Fibroblast of peridontal ligament (primary cell): ENCODE measurements at regions not wholly inside any gene's neighbourhood (a gene's known extent, or its start where the extent isn't known, plus 50 kb on each side); places are given as distances from the start of the nearest gene placed in this dataset.
"Not testable (repeated sequence)": the region's sequence is repeated elsewhere in the genome, so short reads cannot be mapped to it uniquely, and the experiment has no call there.

Experiments
- DNase-seq: peaks from one replicate; pipeline ENCODE4 v3.0.0-alpha.2; 2010; ENCODE audit errors: extremely low read depth

GRCh38 chr2:7377916-7378569 lies 460.8 kb downstream of the RNF144A start:
- DNase-seq = no peak

DNA sequence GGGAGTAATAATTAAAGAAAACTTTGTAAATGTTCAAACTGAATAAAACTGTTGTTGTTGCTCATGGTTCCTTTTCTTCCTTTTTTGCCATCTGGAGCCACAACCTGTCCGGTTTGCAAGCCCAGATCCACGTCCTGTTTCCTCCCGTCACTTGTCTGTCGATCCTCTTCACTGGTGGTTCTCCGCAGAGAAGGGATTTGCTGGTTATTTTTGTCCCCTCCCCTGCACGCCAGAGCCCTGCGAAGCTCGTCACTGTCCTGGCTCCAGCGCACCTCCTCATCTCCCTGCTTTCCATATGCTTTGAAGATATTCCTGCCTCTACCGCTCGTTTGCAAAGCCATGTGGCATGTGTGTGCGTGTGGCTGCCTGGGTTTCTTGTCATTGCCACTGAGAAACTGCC lies 461.4 kb downstream of the RNF144A start:
- no peak for DNase-seq

- DNase-seq = no peak
Observed at GRCh38 chr2:7379799-7380198, 462.6 kb downstream of the RNF144A start.

GRCh38 chr2:7384773-7385349 lies 467.6 kb downstream of the RNF144A start:
- DNase-seq = no peak

DNA sequence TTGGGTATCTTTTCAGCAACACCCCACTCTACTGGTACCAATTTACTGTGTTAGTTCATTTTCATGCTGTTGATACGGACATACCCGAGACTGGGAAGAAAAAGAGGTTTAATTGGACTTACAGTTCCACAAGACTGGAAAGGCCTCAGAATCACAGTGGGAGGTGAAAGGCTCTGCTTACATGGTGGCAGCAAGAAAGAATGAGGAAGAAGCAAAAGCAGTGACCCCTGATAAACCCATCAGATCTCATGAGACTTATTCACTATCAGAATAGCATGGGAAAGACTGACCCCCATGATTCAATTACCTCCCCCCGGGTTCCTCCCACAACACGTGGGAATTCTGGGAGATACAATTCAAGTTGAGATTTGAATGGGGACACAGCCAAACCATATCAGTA lies 473.1 kb downstream of the RNF144A start:
- DNase-seq = not testable (repeated sequence)

DNA sequence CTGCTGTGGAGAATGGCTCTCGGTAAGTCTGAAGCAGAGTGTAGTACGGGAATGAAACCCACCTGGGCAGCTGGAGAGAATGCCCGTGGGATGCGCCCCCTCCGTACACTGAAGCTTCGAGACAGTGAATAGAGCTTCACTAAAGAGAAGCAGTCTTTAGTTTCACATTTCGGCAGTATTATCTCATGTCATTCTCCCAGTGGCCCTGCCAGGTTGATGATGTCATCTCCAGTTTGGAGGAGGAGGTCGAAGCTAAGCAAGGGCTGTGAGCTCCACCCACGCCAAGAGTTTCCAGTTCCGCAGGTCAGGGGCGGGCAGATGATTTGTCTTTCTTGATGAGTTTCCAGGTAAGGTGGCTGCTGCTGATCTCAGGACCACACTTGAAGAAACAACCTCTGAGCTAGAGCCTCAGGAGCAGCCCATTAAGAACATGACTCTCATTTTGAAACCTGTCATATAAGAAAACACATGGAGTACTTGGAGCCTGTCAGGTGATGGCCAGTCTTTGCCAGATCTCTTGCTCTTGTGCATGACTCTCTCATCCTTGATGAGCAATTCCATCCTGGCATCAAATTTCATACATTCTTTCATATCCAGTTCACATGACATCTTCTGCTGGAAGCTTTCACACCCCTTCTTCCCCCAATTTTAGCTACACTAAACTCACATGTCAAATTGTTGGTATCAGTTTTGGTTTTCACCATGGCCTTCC lies 475.0 kb downstream of the RNF144A start:
- DNase-seq = no peak

DNA sequence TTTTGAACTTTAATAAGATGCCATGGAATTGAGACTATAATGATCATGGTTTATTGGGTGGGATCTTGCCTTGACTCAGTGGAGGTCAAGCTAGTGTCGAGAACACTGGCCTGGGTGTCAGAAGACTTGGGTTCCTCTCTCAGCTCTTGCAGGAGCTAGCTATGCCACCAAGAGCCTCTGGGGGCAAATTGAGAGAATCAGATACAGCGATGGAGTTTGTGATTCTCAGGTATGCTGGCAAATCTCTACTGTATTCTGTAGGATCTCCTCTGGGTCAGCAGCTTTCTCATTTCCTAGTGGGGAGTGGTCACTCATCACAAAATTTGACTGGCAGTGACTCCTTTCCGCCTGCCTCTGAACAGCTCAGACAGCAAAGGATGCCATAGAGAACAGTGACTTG lies 477.0 kb downstream of the RNF144A start:
- no peak for DNase-seq

GRCh38 chr2:7400628-7401027 lies 483.4 kb downstream of the RNF144A start:
- no peak for DNase-seq

DNA sequence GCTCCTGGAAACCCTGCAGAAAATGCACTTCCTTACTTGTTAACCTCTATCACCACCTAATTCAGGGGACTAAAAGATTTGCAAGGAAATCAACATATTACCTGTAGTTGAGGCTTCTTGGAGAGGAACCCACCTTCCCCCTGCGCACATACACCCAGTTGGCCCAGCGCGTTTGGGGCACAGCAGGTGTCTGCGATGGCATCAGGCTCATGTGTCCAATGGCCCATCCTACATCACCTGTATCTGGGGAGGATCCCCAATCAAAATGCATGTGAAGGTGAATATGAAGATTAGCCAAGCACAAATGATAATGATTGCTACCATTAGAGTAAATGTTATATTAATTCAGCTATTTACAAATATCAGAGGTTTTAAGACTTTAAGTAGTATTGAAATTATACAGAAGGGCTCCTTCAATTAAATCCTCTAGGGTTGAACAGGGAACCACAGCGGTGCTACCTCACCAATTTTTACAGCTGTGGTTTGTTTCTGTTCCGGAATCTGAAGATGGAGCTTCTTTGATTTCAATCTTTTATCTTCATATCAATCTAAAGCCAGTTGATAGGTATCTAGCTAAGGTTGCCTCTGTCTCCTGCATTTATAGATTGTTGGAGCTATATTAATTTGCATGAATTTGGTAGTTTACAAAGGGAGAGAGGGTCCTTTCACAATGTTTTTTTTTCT lies 486.0 kb downstream of the RNF144A start:
- DNase-seq = no peak

- no peak for DNase-seq
Observed at GRCh38 chr2:7405861-7406715, 488.9 kb downstream of the RNF144A start.

DNA sequence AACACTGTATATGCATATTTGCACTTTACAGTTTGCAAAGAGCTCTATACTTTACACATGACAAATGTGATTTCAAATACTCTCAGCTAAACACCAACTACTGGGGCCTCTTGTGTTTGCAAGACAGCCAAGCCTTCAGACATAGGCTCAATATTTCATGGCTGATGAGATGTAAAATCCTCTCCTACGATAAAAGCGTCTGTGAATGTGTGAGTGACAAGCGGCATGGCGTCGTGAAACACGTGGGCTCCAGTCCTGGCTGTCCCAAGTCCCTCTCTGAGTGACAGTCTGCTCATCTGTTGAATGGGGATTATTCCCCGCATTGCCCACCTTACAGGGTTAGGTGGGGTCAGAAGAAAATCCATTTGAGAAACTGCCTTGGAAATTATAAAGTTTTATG lies 489.8 kb downstream of the RNF144A start:
- DNase-seq = no peak

- no peak for DNase-seq
Observed at GRCh38 chr2:7407906-7408680, 490.9 kb downstream of the RNF144A start.

- DNase-seq = no peak
Observed at GRCh38 chr2:7411691-7412090, 494.5 kb downstream of the RNF144A start.

GRCh38 chr2:7417845-7418742 lies 500.9 kb downstream of the RNF144A start:
- no peak for DNase-seq

DNA sequence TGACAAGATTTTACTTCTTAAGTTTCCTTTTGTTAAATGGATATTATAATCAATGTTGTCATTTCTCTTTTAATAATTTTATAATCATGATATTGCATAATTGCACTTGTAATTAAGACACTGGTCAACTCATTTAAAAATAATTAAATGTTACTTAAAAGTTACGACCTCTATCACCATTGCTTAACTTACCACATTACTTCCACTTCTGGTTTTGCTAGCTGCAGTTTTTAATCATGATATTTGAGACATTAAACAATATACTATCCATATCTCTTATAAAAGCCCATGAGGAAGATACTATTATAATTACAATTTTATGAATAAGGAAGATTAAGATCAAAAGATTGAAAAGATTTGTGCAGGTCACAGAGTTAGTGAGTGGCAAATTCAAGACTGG lies 502.0 kb downstream of the RNF144A start:
- DNase-seq = no peak

DNA sequence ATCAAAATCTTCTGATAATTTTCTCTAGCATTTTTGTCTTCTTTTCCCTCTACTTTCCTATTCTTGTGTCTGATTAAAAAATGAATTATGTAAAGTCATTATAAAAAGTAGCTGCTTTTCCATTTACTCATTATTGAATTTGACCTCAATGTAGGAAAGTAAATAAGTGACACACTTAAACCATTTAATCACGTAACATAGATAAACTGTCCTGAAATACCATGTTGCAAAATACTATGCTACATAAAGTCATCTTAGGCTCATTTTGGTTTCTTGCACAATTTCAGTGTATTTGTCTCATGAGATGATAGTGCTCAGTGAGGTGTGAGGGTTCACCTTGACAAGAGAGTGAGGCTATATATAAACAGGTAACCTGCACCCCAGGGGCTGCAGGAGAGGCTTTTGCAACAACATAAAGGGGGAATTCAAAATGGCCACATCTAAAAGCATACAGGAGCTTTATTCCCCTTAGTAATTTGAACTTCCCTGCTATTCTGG lies 502.7 kb downstream of the RNF144A start:
- no peak for DNase-seq

DNA sequence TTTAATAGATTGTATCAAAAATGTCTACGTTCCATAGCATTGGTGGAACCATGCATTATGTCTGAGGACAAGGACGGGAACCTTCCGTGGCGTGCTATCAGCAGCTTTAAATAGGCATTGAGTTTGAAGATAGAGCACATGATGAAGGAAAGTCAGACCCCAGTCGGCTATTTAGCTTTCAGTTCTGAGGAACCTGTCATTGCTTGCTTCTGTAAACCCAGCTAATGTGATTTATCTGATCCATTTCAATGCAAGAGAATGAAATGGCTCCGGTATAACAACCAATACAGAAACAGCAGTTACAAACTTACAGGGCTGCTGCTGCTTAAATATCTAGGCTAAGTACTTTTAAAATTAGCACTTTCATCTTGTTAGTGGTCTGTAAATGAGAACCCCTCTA lies 503.3 kb downstream of the RNF144A start:
- DNase-seq = no peak

DNA sequence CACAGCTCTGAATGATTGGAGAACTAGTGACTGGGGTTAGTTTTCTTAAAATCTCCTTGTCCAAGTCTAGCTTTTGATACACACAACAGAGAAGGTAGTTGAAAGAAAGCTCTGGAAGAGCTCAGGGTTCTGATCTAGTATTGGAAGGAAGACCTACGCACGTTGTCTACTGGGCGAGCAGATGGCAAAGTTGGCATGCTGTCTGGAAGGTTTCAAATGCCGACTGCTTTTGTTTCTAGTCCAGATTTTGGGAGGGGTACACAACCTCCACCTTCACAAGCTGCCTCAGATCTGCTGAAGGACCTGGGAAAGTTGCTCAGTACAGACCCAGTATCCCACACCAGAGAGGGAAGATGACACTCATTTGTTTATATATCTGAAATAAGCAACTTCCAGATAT lies 507.3 kb downstream of the RNF144A start:
- no peak for DNase-seq

DNA sequence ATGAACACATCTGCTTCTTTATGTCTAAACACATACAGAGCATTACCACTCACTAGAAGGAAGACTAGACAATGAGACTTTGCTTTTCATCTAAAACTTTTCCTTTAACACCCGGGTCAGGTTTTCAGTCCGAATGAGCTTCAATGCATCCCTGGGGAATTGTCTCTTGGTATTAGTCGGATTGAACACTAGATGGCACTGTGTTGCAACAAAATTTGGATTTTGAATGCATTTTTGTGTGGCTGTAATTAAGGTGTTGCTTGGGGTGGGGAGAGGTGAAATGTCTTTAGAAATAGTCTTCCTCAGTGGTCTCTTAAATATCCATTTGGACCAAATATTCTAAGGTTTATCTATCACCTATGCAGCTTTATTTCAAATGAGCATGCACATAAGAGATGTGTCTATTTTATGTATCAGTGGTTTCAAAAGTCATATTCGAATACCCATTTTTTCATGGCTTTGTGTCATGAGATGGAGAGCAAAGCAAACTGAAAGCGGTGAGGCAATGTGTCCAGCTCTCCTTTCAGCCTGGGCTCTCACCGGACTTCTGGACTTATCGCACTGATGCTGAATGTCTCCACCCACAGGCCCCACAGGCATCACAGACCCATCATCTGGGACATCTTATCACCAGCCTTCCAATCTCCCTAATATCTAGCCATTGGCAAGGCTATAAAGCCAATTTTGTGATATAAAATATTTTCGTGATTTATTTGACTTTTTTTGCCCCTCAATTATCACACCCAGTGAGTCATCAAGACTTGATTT lies 510.3 kb downstream of the RNF144A start:
- DNase-seq = peak; percentile 80
